Calu3 (cell line): ENCODE measurements at regions not wholly inside any gene's neighbourhood (a gene's known extent, or its start where the extent isn't known, plus 50 kb on each side); places are given as distances from the start of the nearest gene placed in this dataset.

Source experiments
- BruUV-seq: library from RNA; stranded (reverse); fragments of 400-500 nt; replicated peaks from 2 replicates; lab custom pipeline; 2021; lab: Mats Ljungman, UMichigan
- CTCF ChIA-PET: fragments of 300-600 bp; sonication (Branson Sonifier 250); formaldehyde crosslinking; loops from one replicate; lab custom pipeline; 2022; ENCODE audit warnings: antibody characterized with exemption; lab: Charles Lee
- DNase-seq: peaks from one replicate; pipeline ENCODE4 v3.0.0; 2022
- H3K27ac Mint-ChIP-seq: one replicate; pipeline ENCODE4 v1.8.0; 2022; ENCODE audit warnings: mixed read lengths; ENCODE audit not compliant: unreplicated experiment
- H3K27me3 Mint-ChIP-seq: one replicate; pipeline ENCODE4 v1.8.0; 2022; ENCODE audit warnings: mixed read lengths; ENCODE audit not compliant: unreplicated experiment
- H3K36me3 Mint-ChIP-seq: one replicate; pipeline ENCODE4 v1.8.0; 2022; ENCODE audit warnings: mild to moderate bottlenecking, moderate library complexity, mixed read lengths; ENCODE audit not compliant: insufficient read depth, unreplicated experiment
- H3K4me1 Mint-ChIP-seq: one replicate; pipeline ENCODE4 v1.8.0; 2022; ENCODE audit warnings: mild to moderate bottlenecking, low read depth, mixed read lengths; ENCODE audit not compliant: unreplicated experiment
- H3K4me3 Mint-ChIP-seq: one replicate; pipeline ENCODE4 v1.8.0; 2022; ENCODE audit warnings: mild to moderate bottlenecking, low read depth, moderate library complexity, mixed read lengths; ENCODE audit not compliant: unreplicated experiment
- H3K9me3 Mint-ChIP-seq: one replicate; pipeline ENCODE4 v1.8.0; 2022; ENCODE audit warnings: low read depth, mixed read lengths; ENCODE audit not compliant: unreplicated experiment
- CTCF ChIP-seq: fragments of 200-600 bp; IDR thresholded peaks from one replicate; pipeline ENCODE4 v1.8.0; 2022; ENCODE audit warnings: antibody characterized with exemption; ENCODE audit not compliant: unreplicated experiment
- intact Hi-C: fragments of 100-400 bp; cut with micrococcal nuclease; formaldehyde crosslinking; loops from one replicate; pipeline ENCODE4 v1.10.0; 2022; ENCODE audit not compliant: unreplicated experiment

- no peaks in the 10 kb centered on the region for H3K9me3 Mint-ChIP-seq
- H3K27ac Mint-ChIP-seq, result no peak overlapping the region
- H3K36me3 Mint-ChIP-seq, result no peaks in the 10 kb centered on the region
- TF ChIP-seq CTCF, result no peak
- CTCF ChIA-PET, result no interaction called here
- intact Hi-C loops, result no loop called here
- no peaks in the 10 kb centered on the region for H3K4me1 Mint-ChIP-seq
- H3K4me3 Mint-ChIP-seq, result no peak overlapping the region
- H3K27me3 Mint-ChIP-seq, result peaks cover 23% of the 10 kb centered on the region
- no TSS peak for BruUV-seq
- DNase-seq, result no peak
Measured at GRCh38 chr13:28601581-28601980, 57.3 kb upstream of the POMP start.

GRCh38 chr13:28597641-28598040, 61.3 kb upstream of the POMP start:
- Mint-ChIP-seq H3K4me3 (no peak overlapping the region), H3K27ac (no peak overlapping the region), H3K4me1 (no peaks in the 10 kb centered on the region), H3K9me3 (no peaks in the 10 kb centered on the region), H3K36me3 (no peaks in the 10 kb centered on the region), H3K27me3 (peaks cover 17% of the 10 kb centered on the region)
- BruUV-seq, result no TSS peak
- CTCF ChIA-PET, result no interaction called here
- no peak for TF ChIP-seq CTCF
- intact Hi-C loops, result no loop called here
- no peak for DNase-seq

- peaks cover 27% of the 10 kb centered on the region for H3K27me3 Mint-ChIP-seq
- H3K27ac Mint-ChIP-seq, result no peak overlapping the region
- DNase-seq, result no peak
- peaks cover 2% of the 10 kb centered on the region for H3K9me3 Mint-ChIP-seq
- CTCF ChIA-PET, result no interaction called here
- no peaks in the 10 kb centered on the region for H3K4me1 Mint-ChIP-seq
- H3K36me3 Mint-ChIP-seq, result no peaks in the 10 kb centered on the region
- H3K4me3 Mint-ChIP-seq, result no peak overlapping the region
- BruUV-seq, result no TSS peak
- TF ChIP-seq CTCF, result no peak
- intact Hi-C loops, result no loop called here
Measured at GRCh38 chr13:28590461-28590860, 68.5 kb upstream of the POMP start.

- no peaks in the 10 kb centered on the region for H3K36me3 Mint-ChIP-seq
- no peak for DNase-seq
- peaks cover 2% of the 10 kb centered on the region for H3K9me3 Mint-ChIP-seq
- peaks cover 27% of the 10 kb centered on the region for H3K27me3 Mint-ChIP-seq
- no peaks in the 10 kb centered on the region for H3K4me1 Mint-ChIP-seq
- no peak for TF ChIP-seq CTCF
- H3K27ac Mint-ChIP-seq, result no peak overlapping the region
- intact Hi-C loops, result no loop called here
- no TSS peak for BruUV-seq
- CTCF ChIA-PET, result no interaction called here
- H3K4me3 Mint-ChIP-seq, result no peak overlapping the region
Measured at GRCh38 chr13:28588296-28588695, 70.6 kb upstream of the POMP start.

- CTCF ChIA-PET, result no interaction called here
- Mint-ChIP-seq H3K27me3 (peaks cover 16% of the 10 kb centered on the region), H3K36me3 (no peaks in the 10 kb centered on the region), H3K4me3 (no peak overlapping the region), H3K9me3 (peaks cover 2% of the 10 kb centered on the region), H3K4me1 (no peaks in the 10 kb centered on the region), H3K27ac (no peak overlapping the region)
- BruUV-seq, result no TSS peak
- intact Hi-C loops, result no loop called here
- no peak for DNase-seq
- no peak for TF ChIP-seq CTCF
Measured at GRCh38 chr13:28587174-28587540, 71.8 kb upstream of the POMP start.
